NCI-H2081 (cell line): ENCODE measurements at regions not wholly inside any gene's neighbourhood (a gene's known extent, or its start where the extent isn't known, plus 50 kb on each side); places are given as distances from the start of the nearest gene placed in this dataset.
A peak's percentile ranks its signal among the peaks of the same experiment; 100 is the strongest.

Experiments
- DNase-seq, 2 experiments: peaks; one replicate each; lab custom pipeline; 2025; lab: John Stamatoyannopoulos, UW

GRCh38 chr5:173741729-173742431, 125.4 kb upstream of the BOD1 start:
- no peak for DNase-seq

GRCh38 chr5:173742432-173742816, 126.0 kb upstream of the BOD1 start:
- DNase-seq, result no peak

DNA sequence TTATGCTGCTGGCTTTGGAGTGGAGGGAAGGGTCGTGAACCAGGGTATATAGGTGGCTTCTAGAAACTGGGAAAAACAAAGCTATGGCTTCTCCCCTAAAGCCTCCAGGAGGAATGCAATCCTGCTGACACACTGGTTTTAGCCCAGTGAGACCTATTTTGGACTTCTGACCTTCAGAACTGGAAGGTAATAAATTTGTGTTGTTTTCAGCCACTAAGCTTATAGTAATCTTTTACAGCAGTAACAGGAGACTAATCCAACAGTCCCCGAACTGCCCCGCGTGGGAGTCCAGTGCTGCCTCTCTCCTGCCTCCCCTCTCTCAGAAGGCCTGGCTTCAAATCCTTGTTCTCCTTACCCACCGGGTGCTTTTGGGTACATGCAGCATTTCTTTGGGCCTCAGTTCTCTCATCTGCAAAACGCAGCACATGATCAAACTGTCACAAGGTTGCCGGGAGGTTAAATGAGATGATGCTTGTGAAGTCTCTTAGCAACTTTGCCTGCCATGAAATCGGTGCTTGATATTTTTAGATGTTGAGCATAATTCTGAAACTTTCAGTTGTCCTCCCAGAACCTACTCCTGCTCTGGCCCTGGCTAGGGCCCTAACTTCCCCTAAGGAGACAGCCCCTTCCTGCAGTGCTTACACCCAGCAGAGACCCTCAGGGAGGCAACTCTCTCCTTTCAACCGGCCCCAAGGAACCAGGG, 127.3 kb upstream of the BOD1 start:
- DNase-seq, result no peak

DNA sequence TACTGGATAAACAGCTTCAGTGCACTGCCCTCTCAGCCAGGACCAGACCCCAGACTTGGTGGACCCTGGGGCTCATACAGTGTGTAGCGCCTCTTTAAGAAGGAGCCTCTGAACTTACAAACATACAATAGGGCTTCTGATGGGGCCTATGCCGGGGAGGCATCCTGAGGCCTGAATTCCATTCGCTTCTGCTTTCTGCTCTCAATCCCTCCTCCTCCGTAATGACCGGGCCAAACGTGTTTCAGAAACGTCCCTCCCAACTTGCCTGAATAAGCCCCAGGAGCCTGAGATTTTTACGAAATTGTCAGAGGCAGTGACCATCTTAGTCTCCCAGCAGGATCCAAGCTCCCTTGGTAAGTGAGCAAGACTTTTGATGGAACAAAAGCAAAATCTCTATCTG, 128.1 kb upstream of the BOD1 start:
- no peak for DNase-seq

- peak in 1 of 2 experiments; percentile 9 for DNase-seq
Measured at GRCh38 chr5:173745123-173745522, 128.7 kb upstream of the BOD1 start.

- DNase-seq, result no peak
Measured at GRCh38 chr5:173745557-173745956, 129.1 kb upstream of the BOD1 start.

DNA sequence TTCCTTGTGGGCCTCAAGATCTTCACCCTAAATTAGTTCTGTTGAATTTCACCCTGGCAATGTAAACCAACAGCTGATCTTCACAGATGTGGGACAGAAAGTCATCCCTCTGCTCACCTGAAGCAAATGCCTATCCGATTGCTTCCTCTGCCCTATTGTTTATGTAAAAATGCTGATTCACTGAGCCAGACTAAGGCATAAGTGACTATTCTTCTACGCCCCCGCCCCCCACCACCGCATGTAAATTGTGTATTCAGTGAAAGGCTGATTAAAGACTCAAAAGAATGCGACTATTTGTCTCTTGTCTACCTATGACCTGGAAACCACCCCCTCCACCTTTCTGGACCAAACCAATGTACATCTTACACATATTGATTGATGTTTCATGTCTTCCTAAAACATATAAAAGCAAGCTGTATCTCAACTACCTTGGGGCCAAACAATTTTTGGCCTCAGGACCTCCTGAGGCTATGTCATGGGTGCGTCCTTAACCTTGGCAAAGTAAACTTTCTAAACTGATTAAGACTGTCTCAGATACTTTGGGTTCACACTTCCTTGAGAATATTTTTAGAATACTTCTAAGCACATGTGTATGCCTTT, 129.7 kb upstream of the BOD1 start:
- no peak for DNase-seq

- no peak for DNase-seq
Measured at GRCh38 chr5:173747876-173748275, 131.4 kb upstream of the BOD1 start.

GRCh38 chr5:173750538-173751265, 134.3 kb upstream of the BOD1 start:
- DNase-seq, result no peak

- no peak for DNase-seq
Measured at GRCh38 chr5:173751266-173751600, 134.8 kb upstream of the BOD1 start.

GRCh38 chr5:173752653-173753052, 135.5 kb upstream of the CPEB4 start:
- no peak for DNase-seq

- DNase-seq, result no peak
Measured at GRCh38 chr5:173753307-173754168, 134.6 kb upstream of the CPEB4 start.

- DNase-seq, result no peak
Measured at GRCh38 chr5:173755319-173755718, 132.8 kb upstream of the CPEB4 start.

DNA sequence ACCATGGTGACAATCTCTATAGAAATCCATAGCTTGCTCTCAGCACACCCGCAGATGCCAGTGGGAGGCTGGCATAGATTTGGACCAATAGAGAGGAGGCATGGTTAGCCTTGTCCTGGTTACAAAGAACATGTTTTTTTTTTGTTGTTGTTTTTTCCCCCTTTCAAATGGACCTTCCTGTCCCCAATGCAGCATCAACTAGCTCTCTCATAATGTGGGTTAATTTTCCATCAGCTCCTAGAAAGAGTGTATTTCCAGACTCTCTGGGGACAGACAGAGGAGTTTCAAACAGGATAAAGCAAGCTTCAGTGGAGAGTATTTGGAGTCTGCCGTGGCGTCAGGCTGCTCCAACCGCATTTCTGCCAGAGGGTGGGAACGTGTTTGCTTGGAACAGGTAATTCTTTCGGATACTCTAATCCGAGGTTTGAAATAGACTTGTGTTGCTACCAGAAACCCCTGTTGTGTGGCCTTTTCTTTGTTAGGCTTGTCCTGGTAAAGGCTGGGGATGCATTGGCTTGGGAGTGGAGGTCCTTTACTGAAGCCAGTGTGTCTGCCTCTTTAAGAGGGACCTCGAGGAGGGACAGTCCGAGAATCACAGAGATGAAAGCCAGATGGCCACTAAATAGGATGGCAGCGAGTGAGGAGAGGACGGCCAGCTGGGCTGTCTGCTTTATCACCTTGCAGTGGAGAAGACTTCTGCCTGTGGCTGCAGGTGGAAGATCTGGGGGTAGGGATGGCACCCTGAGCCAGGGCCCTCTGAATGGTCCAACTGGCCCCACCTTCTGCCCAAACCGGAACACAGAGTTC, 130.5 kb upstream of the CPEB4 start:
- DNase-seq, result no peak

GRCh38 chr5:173758676-173759075, 129.5 kb upstream of the CPEB4 start:
- no peak for DNase-seq

GRCh38 chr5:173759691-173760090, 128.5 kb upstream of the CPEB4 start:
- DNase-seq, result no peak

GRCh38 chr5:173760461-173761177, 127.5 kb upstream of the CPEB4 start:
- no peak for DNase-seq

GRCh38 chr5:173761178-173761513, 127.0 kb upstream of the CPEB4 start:
- no peak for DNase-seq

GRCh38 chr5:173762045-173762444, 126.1 kb upstream of the CPEB4 start:
- DNase-seq, result no peak

DNA sequence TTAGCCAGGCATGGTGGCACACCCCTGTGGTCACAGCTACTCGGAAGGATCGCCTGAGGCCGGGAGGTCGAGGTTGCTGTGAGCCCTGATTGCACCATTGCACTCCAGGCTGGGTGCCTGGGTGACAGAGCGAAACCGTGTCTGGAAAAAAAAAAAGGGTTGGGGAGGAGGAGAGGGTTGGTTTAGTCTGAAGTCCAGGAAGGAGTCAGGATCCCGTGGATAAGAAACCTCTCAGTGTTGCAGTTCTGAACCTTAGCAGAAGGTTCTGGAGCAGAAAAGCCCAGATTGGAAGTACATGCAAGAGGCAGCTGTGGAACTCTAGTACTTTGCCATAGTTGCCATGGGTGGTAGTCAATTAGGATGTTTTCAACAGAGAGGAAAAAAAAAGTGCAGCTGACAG, 125.2 kb upstream of the CPEB4 start:
- no peak for DNase-seq
